HCT116 (cell line): ENCODE measurements at regions not wholly inside any gene's neighbourhood (a gene's known extent, or its start where the extent isn't known, plus 50 kb on each side); places are given as distances from the start of the nearest gene placed in this dataset.

Experiments used
- ATAC-seq: fragments of 200-7000 bp; cut with Tn5 transposase; 2 replicates; pipeline ENCODE4 v1.9.1; 2020; ENCODE audit warnings: mild to moderate bottlenecking, moderate library complexity
- BruUV-seq: library from RNA; stranded (reverse); fragments of 400-500 nt; replicated peaks from 2 replicates; lab custom pipeline; 2021; lab: Mats Ljungman, UMichigan
- CTCF ChIA-PET: fragments of 300-600 bp; sonication (Branson Sonifier 250); formaldehyde crosslinking; loops from one replicate; lab custom pipeline; 2021; ENCODE audit warnings: antibody characterized with exemption; lab: Charles Lee
- POLR2A ChIA-PET: fragments of 300-600, 350-600 bp; sonication (Branson Sonifier 250); formaldehyde crosslinking; loops from one replicate; lab custom pipeline; 2021; ENCODE audit warnings: antibody characterized with exemption; lab: Charles Lee
- RAD21 ChIA-PET, 2 experiments: fragments of 300-600 bp; sonication (Branson Sonifier 250); formaldehyde crosslinking; loops; one replicate each; lab custom pipeline; 2023; ENCODE audit warnings: low total read pairs in 2 of 2; ENCODE audit not compliant: uncharacterized antibody in 2 of 2, unreplicated experiment in 2 of 2, low non-redundant PET in 1 of 2; lab: Charles Lee
- DNase-seq: peaks from one replicate; pipeline ENCODE4 v3.0.0-alpha.2; 2010; ENCODE audit warnings: low read depth, low spot score
- H2AFZ ChIP-seq: fragments of 200-600 bp; shearing (Covaris generic), sonication (generic); 2 replicates; pipeline ENCODE4 v1.6.1; 2017; ENCODE audit warnings: low read depth, mixed run types, mixed read lengths, antibody characterized with exemption, low read length; ENCODE audit not compliant: poor library complexity, severe bottlenecking
- H3K27ac ChIP-seq: 2 replicates; pipeline ENCODE4 v1.5.1; 2012; ENCODE audit warnings: low read depth, low read length
- H3K27me3 ChIP-seq: fragments of 200-600 bp; sonication (generic); 2 replicates; pipeline ENCODE4 v1.6.1; 2016; ENCODE audit warnings: mixed run types, low read length, mixed read lengths; ENCODE audit not compliant: insufficient read depth
- H3K36me3 ChIP-seq, 2 experiments: fragments of 200-500 bp in 1 of 2; fragments of 200-600 bp in 1 of 2; sonication (Bioruptor generic) in 1 of 2; sonication (generic) in 1 of 2; 2 replicates each; pipeline versions ENCODE4 v1.5.1 to v1.6.1; 2014 to 2016; ENCODE audit warnings: low read length in 2 of 2, inconsistent platforms in 1 of 2, mixed read lengths in 1 of 2, mixed run types in 1 of 2; ENCODE audit not compliant: insufficient read depth in 2 of 2, control insufficient read depth in 1 of 2
- H3K4me1 ChIP-seq, 2 experiments: fragments of 200-600 bp in 1 of 2; sonication (generic) in 1 of 2; 2 replicates each; pipeline versions ENCODE4 v1.5.1 to v1.6.1; 2012 to 2017; ENCODE audit warnings: low read length in 2 of 2, inconsistent platforms in 1 of 2, mild to moderate bottlenecking in 1 of 2, mixed read lengths in 1 of 2, mixed run types in 1 of 2, moderate library complexity in 1 of 2; ENCODE audit not compliant: insufficient read depth in 2 of 2, control insufficient read depth in 1 of 2
- H3K4me2 ChIP-seq: fragments of 200-600 bp; sonication (generic); 2 replicates; pipeline ENCODE4 v1.6.1; 2017; ENCODE audit warnings: mixed run types, low read length, mixed read lengths
- H3K4me3 ChIP-seq, 2 experiments: fragments of 200-600 bp in 1 of 2; sonication (generic) in 1 of 2; replicated peaks in 1 of 2; 2 replicates each; pipeline ENCODE4 v1.5.1; 2011 to 2016; ENCODE audit warnings: low read length in 2 of 2, control low read depth in 1 of 2, low read depth in 1 of 2, mild to moderate bottlenecking in 1 of 2, mixed read lengths in 1 of 2, mixed run types in 1 of 2
- H3K79me2 ChIP-seq: fragments of 200-600 bp; sonication (generic); 2 replicates; pipeline ENCODE4 v1.6.1; 2017; ENCODE audit warnings: mild to moderate bottlenecking, mixed run types, low read length, moderate library complexity, mixed read lengths; ENCODE audit not compliant: insufficient read depth
- H3K9ac ChIP-seq: fragments of 200-600 bp; sonication (generic); 2 replicates; pipeline ENCODE4 v1.6.1; 2016; ENCODE audit warnings: low read length, mixed read lengths
- H3K9me2 ChIP-seq: fragments of 200-600 bp; sonication (generic), shearing (Covaris generic); 2 replicates; pipeline ENCODE4 v1.6.1; 2017; ENCODE audit warnings: mixed run types, mild to moderate bottlenecking, moderate library complexity; ENCODE audit not compliant: insufficient read depth
- H3K9me3 ChIP-seq, 2 experiments: fragments of 200-500 bp in 1 of 2; fragments of 200-600 bp in 1 of 2; sonication (Bioruptor generic) in 1 of 2; sonication (generic) in 1 of 2; 2 replicates each; pipeline ENCODE4 v1.6.1; 2014 to 2017; ENCODE audit warnings: low read length in 2 of 2, mixed read lengths in 2 of 2, inconsistent platforms in 1 of 2, low read depth in 1 of 2, mild to moderate bottlenecking in 1 of 2, mixed run types in 1 of 2, moderate library complexity in 1 of 2; ENCODE audit not compliant: control insufficient read depth in 1 of 2, insufficient read depth in 1 of 2
- H4K20me1 ChIP-seq: fragments of 200-600 bp; sonication (generic), shearing (Covaris generic); 2 replicates; pipeline ENCODE4 v1.6.1; 2017; ENCODE audit warnings: mixed run types, mild to moderate bottlenecking, moderate library complexity; ENCODE audit not compliant: insufficient read depth
- CBX3 ChIP-seq: IDR thresholded peaks from 2 replicates; pipeline ENCODE4 v1.6.1; 2012; ENCODE audit warnings: low read depth
- EGR1 ChIP-seq: IDR thresholded peaks from 2 replicates; pipeline ENCODE4 v1.6.1; 2012; ENCODE audit warnings: low read depth
- ELF1 ChIP-seq: IDR thresholded peaks from 2 replicates; pipeline ENCODE4 v1.6.1; 2012; ENCODE audit warnings: low read depth, borderline replicate concordance
- FOSL1 ChIP-seq: IDR thresholded peaks from 2 replicates; pipeline ENCODE4 v1.6.1; 2012; ENCODE audit warnings: low read depth
- JUND ChIP-seq: IDR thresholded peaks from 2 replicates; pipeline ENCODE4 v1.6.1; 2012
- MAX ChIP-seq: IDR thresholded peaks from 2 replicates; pipeline ENCODE4 v1.6.1; 2012
- RAD21 ChIP-seq: IDR thresholded peaks from 2 replicates; pipeline ENCODE4 v1.6.1; 2012; ENCODE audit warnings: low read depth, mild to moderate bottlenecking
- REST ChIP-seq: IDR thresholded peaks from 2 replicates; pipeline ENCODE4 v1.6.1; 2012; ENCODE audit warnings: low read depth
- SIN3A ChIP-seq: IDR thresholded peaks from 2 replicates; pipeline ENCODE4 v1.6.1; 2012; ENCODE audit warnings: low read depth
- SP1 ChIP-seq: IDR thresholded peaks from 2 replicates; pipeline ENCODE4 v1.6.1; 2012; ENCODE audit warnings: low read depth
- SRF ChIP-seq: IDR thresholded peaks from 2 replicates; pipeline ENCODE4 v1.6.1; 2012; ENCODE audit warnings: low read depth
- YY1 ChIP-seq: IDR thresholded peaks from 2 replicates; pipeline ENCODE4 v1.6.1; 2011; ENCODE audit warnings: low read length, low read depth, moderate library complexity, mild to moderate bottlenecking; ENCODE audit not compliant: insufficient replicate concordance; ENCODE audit errors: extremely low read depth
- ZBTB33 ChIP-seq: IDR thresholded peaks from 2 replicates; pipeline ENCODE4 v1.6.1; 2011; ENCODE audit warnings: mild to moderate bottlenecking, low read length, moderate library complexity; ENCODE audit not compliant: insufficient replicate concordance; ENCODE audit errors: extremely low read depth
- intact Hi-C: fragments of 100-400 bp; cut with micrococcal nuclease; formaldehyde crosslinking; loops from 2 replicates; pipeline ENCODE4 v1.10.0; 2022

GRCh38 chr6:104014163-104014959 is 845.4 kb downstream of the HACE1 start (continued):
- no peak for TF ChIP-seq ZBTB33
- TF ChIP-seq, all 23 proteins: peak for 0

- Histone ChIP-seq H3K9me3 (no peaks in the 10 kb centered on the region), H3K79me2 (no peaks in the 10 kb centered on the region), H4K20me1 (no peaks in the 10 kb centered on the region), H3K9ac (no peak overlapping the region), H2AFZ (no peak overlapping the region), H3K27ac (no peak overlapping the region), H3K4me2 (no peak overlapping the region), H3K4me1 (no peaks in the 10 kb centered on the region), H3K27me3 (no peaks in the 10 kb centered on the region), H3K9me2 (no peaks in the 10 kb centered on the region), H3K4me3 (no peak overlapping the region), H3K36me3 (no peaks in the 10 kb centered on the region)
- no peak for ATAC-seq
- RAD21 ChIA-PET, result no interaction called here
- CTCF ChIA-PET, result no interaction called here
- no TSS peak for BruUV-seq
- POLR2A ChIA-PET, result no interaction called here
- DNase-seq, result no peak
- intact Hi-C loops, result no loop called here
- TF ChIP-seq CBX3 (no peak), RAD21 (no peak), EGR1 (no peak), REST (no peak), YY1 (no peak), JUND (no peak), SP1 (no peak), ELF1 (no peak), ZBTB33 (no peak), SIN3A (no peak), FOSL1 (no peak), MAX (no peak), SRF (no peak)
Observed at GRCh38 chr6:104013312-104013971, 846.3 kb downstream of the HACE1 start.
